ENCODE measurements at regions not wholly inside any gene's neighbourhood (a gene's known extent, or its start where the extent isn't known, plus 50 kb on each side); places are given as distances from the start of the nearest gene placed in this dataset.

DNA sequence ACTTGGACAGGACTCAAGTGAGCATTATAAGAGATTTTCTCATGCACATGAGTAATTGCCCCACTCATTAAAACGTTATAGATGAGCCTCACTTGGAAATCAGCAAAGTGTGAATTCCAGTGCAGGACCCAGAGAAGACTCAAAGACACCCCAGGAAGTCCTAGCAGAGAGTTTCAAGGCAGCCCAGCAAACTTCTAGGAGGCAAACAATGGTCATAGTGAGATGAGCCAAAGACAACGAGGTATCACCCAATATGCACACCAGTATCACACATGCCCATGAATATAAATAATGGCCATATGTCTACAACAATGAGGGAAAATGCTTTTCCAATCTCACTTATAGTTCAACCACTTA lies 245.9 kb downstream of the ACTL7B start:
- H3K9me3 ChIP-seq (ENCODE audit: control insufficient read depth, insufficient read depth, low read length), result no peaks in the 10 kb centered on the region
- no peak for DNase-seq (ENCODE audit: low read depth in 4 of 6, low spot score in 6 of 6)
- no peaks in the 10 kb centered on the region for H3K4me1 ChIP-seq (ENCODE audit: control insufficient read depth, insufficient read depth, low read length)
- H3K36me3 ChIP-seq (ENCODE audit: control insufficient read depth, insufficient read depth, low read length), result no peaks in the 10 kb centered on the region
- no peak overlapping the region for H3K27ac ChIP-seq (ENCODE audit: low read depth, low read length)
- WGBS (ENCODE audit: insufficient coverage), result no CpG with 5 or more reads among the region's 2 CpGs
- no peaks in the 10 kb centered on the region for H3K27me3 ChIP-seq (ENCODE audit: control insufficient read depth, insufficient read depth, low read length)
- H3K4me3 ChIP-seq (ENCODE audit: low read depth, low read length), result no peak overlapping the region

DNA sequence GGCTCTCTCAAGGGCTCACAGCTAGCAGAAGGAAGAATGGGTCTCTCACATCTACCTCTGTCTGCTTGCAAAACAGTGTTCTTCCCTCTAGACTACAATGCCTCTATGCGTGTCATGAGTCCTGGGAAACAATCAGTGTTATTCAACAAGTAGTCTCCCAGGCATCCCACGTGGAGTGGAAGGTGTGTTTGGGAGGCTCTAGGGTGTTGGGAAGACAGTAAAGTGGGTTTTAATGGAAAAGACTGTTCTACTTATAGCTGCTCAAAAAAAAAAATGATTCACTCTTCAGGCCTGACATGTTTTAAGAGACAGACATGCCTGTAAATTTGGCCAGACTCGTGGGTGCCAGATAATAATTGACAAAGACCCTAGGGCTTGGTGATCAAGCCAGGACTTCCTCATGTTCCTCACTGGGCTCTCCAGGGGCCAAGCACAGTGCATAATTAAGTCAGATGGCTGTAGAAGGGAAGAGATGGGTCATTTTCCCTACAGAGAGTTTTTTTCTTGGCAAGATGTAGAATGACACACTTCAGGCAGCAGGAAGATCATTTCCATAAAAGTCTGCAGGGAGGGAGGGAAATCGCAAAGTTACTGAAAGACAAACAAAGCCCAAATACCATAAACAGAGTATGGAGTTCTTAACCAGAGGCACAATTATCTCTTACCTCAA lies 246.4 kb downstream of the ACTL7B start:
- peak in 1 of 6 donors; percentile 3 for DNase-seq (ENCODE audit: low read depth in 4 of 6, low spot score in 6 of 6)
- Histone ChIP-seq H3K27ac (ENCODE audit: low read depth, low read length) (no peak overlapping the region), H3K27me3 (ENCODE audit: control insufficient read depth, insufficient read depth, low read length) (no peaks in the 10 kb centered on the region), H3K4me1 (ENCODE audit: control insufficient read depth, insufficient read depth, low read length) (no peaks in the 10 kb centered on the region), H3K9me3 (ENCODE audit: control insufficient read depth, insufficient read depth, low read length) (no peaks in the 10 kb centered on the region), H3K4me3 (ENCODE audit: low read depth, low read length) (no peak overlapping the region), H3K36me3 (ENCODE audit: control insufficient read depth, insufficient read depth, low read length) (no peaks in the 10 kb centered on the region)
- WGBS (ENCODE audit: insufficient coverage), result 45% methylated on average over 1 of the region's 4 CpGs

DNA sequence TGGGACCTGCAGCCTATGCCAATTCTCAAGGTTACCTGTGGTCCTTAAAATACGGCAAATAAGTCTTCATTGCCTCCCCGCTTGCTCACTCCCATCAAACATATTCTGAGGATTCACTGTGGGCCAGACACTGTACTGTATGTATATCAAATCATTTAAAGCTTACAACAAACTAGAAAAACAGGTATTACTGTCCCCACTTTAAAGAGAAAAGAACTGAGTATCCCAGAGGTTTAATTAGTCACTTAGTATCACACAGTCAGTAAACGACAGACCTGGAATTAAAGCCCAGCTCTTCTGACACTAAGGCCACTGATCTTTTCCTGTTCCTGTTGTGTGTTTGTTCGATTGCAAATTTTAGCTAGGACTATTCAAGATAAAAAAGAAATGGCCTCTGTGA lies 248.2 kb downstream of the ACTL7B start:
- no peaks in the 10 kb centered on the region for H3K36me3 ChIP-seq (ENCODE audit: control insufficient read depth, insufficient read depth, low read length)
- no peaks in the 10 kb centered on the region for H3K4me1 ChIP-seq (ENCODE audit: control insufficient read depth, insufficient read depth, low read length)
- H3K9me3 ChIP-seq (ENCODE audit: control insufficient read depth, insufficient read depth, low read length), result no peaks in the 10 kb centered on the region
- H3K27me3 ChIP-seq (ENCODE audit: control insufficient read depth, insufficient read depth, low read length), result no peaks in the 10 kb centered on the region
- DNase-seq (ENCODE audit: low read depth in 4 of 6, low spot score in 6 of 6), result no peak
- WGBS (ENCODE audit: insufficient coverage), result no CpG with 5 or more reads among the region's 4 CpGs
- no peak overlapping the region for H3K27ac ChIP-seq (ENCODE audit: low read depth, low read length)
- no peak overlapping the region for H3K4me3 ChIP-seq (ENCODE audit: low read depth, low read length)

DNA sequence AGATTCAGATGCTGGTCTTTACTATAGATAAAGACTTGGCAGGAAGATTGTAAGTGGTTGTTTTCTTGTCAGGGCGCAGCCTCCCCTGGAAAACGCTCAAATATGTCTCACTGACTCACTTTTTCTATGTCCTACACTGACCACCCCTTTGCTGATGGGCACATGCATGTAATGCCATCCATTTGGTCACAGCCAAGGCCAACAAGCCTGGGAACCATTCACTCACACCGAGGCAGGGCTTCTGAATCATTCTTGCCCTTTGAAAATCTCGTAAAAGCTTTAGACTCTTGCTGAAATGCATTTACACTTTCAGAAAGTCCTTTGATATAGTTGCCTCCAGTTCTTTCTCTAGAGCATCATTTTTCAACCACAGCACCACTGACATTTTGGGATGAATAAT lies 249.4 kb downstream of the ACTL7B start:
- no peak overlapping the region for H3K27ac ChIP-seq (ENCODE audit: low read depth, low read length)
- H3K27me3 ChIP-seq (ENCODE audit: control insufficient read depth, insufficient read depth, low read length), result no peaks in the 10 kb centered on the region
- no peaks in the 10 kb centered on the region for H3K9me3 ChIP-seq (ENCODE audit: control insufficient read depth, insufficient read depth, low read length)
- no peak for DNase-seq (ENCODE audit: low read depth in 4 of 6, low spot score in 6 of 6)
- WGBS (ENCODE audit: insufficient coverage), result no CpG with 5 or more reads among the region's 4 CpGs
- H3K36me3 ChIP-seq (ENCODE audit: control insufficient read depth, insufficient read depth, low read length), result no peaks in the 10 kb centered on the region
- no peaks in the 10 kb centered on the region for H3K4me1 ChIP-seq (ENCODE audit: control insufficient read depth, insufficient read depth, low read length)
- no peak overlapping the region for H3K4me3 ChIP-seq (ENCODE audit: low read depth, low read length)

DNA sequence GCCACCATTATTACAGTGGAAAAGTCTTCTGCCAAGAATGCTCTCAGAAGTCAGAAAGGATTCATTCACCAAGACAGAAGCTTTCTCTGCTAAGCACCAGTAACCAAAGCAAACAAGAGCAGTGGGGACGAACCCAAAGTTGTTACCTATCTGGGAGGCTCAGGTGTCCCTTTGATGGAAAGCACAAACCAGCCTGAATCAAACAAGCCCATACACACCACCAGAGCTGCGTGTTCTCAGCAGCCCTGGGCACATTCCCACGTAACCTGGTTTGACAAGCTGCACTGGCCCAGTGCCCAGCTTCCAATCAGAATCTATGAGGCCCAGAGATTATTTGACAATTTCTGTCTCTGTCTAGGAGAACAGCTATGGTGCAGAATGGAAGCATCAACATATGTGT lies 252.6 kb downstream of the ACTL7B start:
- DNase-seq (ENCODE audit: low read depth in 4 of 6, low spot score in 6 of 6), result peak in 2 of 6 donors; percentile 22 to 29
- H3K4me1 ChIP-seq (ENCODE audit: control insufficient read depth, insufficient read depth, low read length), result no peaks in the 10 kb centered on the region
- no peaks in the 10 kb centered on the region for H3K9me3 ChIP-seq (ENCODE audit: control insufficient read depth, insufficient read depth, low read length)
- no peaks in the 10 kb centered on the region for H3K27me3 ChIP-seq (ENCODE audit: control insufficient read depth, insufficient read depth, low read length)
- no peak overlapping the region for H3K4me3 ChIP-seq (ENCODE audit: low read depth, low read length)
- H3K27ac ChIP-seq (ENCODE audit: low read depth, low read length), result no peak overlapping the region
- H3K36me3 ChIP-seq (ENCODE audit: control insufficient read depth, insufficient read depth, low read length), result no peaks in the 10 kb centered on the region
- 48% methylated on average over 3 of the region's 3 CpGs for WGBS (ENCODE audit: insufficient coverage)

DNA sequence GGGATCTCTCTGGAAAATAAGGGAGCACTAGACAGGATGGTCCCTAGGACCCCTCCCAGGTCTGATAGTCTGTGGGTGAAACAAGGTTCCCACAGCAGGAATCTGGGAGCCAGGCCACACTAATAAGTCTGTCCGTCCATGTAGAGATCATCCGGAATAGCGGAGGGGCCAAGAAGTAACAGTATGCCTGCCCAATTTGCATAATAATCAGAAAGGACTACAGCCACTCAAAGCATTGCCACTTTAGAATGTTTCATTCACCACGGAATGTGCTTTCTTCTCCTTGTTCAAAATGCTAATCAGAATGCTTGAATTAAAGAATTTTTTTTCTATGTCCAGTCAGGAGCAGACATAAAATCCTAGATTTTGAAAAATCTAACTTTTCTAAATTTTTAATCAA lies 254.9 kb downstream of the ACTL7B start:
- DNase-seq (ENCODE audit: low read depth in 4 of 6, low spot score in 6 of 6), result no peak

DNA sequence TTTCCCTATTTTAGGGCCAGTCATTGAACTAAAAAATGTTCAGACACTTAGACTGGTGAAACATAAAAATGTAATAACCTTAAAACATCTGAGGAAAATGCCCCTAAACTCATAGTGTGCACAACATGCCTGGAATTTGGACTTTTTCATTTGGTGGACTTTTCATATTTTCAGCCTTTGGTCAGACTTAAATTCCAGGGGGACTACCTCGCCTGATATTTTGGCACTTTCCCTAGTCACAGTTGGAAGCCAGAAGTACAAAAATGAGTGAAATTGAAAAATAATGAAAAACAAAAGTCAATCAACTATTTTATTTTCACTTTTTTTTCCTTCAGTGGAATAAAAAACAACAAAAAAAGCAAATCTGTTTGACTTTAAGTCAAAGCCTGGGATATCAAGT lies 256.2 kb downstream of the ACTL7B start:
- Histone ChIP-seq H3K4me3 (ENCODE audit: low read depth, low read length) (no peak overlapping the region), H3K27ac (ENCODE audit: low read depth, low read length) (no peak overlapping the region), H3K36me3 (ENCODE audit: control insufficient read depth, insufficient read depth, low read length) (no peaks in the 10 kb centered on the region), H3K4me1 (ENCODE audit: control insufficient read depth, insufficient read depth, low read length) (no peaks in the 10 kb centered on the region), H3K27me3 (ENCODE audit: control insufficient read depth, insufficient read depth, low read length) (no peaks in the 10 kb centered on the region), H3K9me3 (ENCODE audit: control insufficient read depth, insufficient read depth, low read length) (no peaks in the 10 kb centered on the region)
- no CpG with 5 or more reads among the region's 1 CpG for WGBS (ENCODE audit: insufficient coverage)
- no peak for DNase-seq (ENCODE audit: low read depth in 4 of 6, low spot score in 6 of 6)

More for the DNA sequence above, 254.9 kb downstream of the ACTL7B start:
- Histone ChIP-seq H3K9me3 (ENCODE audit: control insufficient read depth, insufficient read depth, low read length) (no peaks in the 10 kb centered on the region), H3K4me1 (ENCODE audit: control insufficient read depth, insufficient read depth, low read length) (no peaks in the 10 kb centered on the region), H3K27ac (ENCODE audit: low read depth, low read length) (no peak overlapping the region), H3K36me3 (ENCODE audit: control insufficient read depth, insufficient read depth, low read length) (no peaks in the 10 kb centered on the region), H3K27me3 (ENCODE audit: control insufficient read depth, insufficient read depth, low read length) (no peaks in the 10 kb centered on the region), H3K4me3 (ENCODE audit: low read depth, low read length) (no peak overlapping the region)
- WGBS (ENCODE audit: insufficient coverage), result 37% methylated on average over 3 of the region's 4 CpGs

DNA sequence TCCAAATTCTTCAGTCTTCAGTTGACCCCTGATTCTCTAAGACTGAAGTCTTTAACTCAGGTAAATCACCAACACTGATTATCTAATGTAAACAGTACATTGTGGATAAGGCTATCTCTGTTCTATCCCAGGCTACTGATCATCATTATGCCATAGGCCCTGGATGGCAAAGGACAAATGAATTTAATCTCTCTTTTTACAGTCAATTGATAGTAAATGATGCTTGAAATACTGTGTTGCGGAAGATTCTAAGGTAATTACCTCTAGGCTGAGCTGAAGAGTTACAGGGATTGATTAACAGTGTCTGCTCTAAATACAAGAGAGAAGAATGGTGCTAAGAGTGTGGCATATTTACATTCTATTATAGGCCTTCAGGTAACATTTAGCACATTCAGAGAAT lies 264.7 kb downstream of the ACTL7B start:
- no peak overlapping the region for H3K27ac ChIP-seq (ENCODE audit: low read depth, low read length)
- no CpG with 5 or more reads among the region's 1 CpG for WGBS (ENCODE audit: insufficient coverage)
- DNase-seq (ENCODE audit: low read depth in 4 of 6, low spot score in 6 of 6), result peak in 1 of 6 donors; percentile 59
- H3K27me3 ChIP-seq (ENCODE audit: control insufficient read depth, insufficient read depth, low read length), result no peaks in the 10 kb centered on the region
- no peaks in the 10 kb centered on the region for H3K9me3 ChIP-seq (ENCODE audit: control insufficient read depth, insufficient read depth, low read length)
- H3K4me3 ChIP-seq (ENCODE audit: low read depth, low read length), result no peak overlapping the region
- no peaks in the 10 kb centered on the region for H3K36me3 ChIP-seq (ENCODE audit: control insufficient read depth, insufficient read depth, low read length)
- no peaks in the 10 kb centered on the region for H3K4me1 ChIP-seq (ENCODE audit: control insufficient read depth, insufficient read depth, low read length)

DNA sequence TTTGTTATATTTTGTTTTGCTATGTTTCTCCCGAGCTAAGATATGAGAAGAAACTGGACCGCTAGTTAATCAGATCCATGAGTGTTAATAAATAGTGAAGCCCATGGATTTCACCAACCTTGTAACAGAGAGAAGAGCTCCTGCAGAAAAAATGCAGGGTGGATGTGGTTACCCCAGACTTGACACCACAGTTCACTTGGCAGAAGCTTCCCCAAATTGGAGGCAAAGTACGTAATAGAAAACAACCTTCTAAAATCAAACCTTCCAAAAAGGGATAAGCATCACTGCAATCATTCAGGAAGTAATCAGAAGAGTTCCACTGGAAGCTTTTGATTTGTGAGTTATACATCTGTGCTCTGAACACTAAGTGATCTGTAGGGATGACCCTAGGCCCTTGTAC lies 267.5 kb downstream of the ACTL7B start:
- H3K9me3 ChIP-seq (ENCODE audit: control insufficient read depth, insufficient read depth, low read length), result no peaks in the 10 kb centered on the region
- H3K27me3 ChIP-seq (ENCODE audit: control insufficient read depth, insufficient read depth, low read length), result no peaks in the 10 kb centered on the region
- no peaks in the 10 kb centered on the region for H3K36me3 ChIP-seq (ENCODE audit: control insufficient read depth, insufficient read depth, low read length)
- H3K4me3 ChIP-seq (ENCODE audit: low read depth, low read length), result no peak overlapping the region
- DNase-seq (ENCODE audit: low read depth in 4 of 6, low spot score in 6 of 6), result no peak
- no CpG with 5 or more reads among the region's 3 CpGs for WGBS (ENCODE audit: insufficient coverage)
- no peak overlapping the region for H3K27ac ChIP-seq (ENCODE audit: low read depth, low read length)
- no peaks in the 10 kb centered on the region for H3K4me1 ChIP-seq (ENCODE audit: control insufficient read depth, insufficient read depth, low read length)

DNA sequence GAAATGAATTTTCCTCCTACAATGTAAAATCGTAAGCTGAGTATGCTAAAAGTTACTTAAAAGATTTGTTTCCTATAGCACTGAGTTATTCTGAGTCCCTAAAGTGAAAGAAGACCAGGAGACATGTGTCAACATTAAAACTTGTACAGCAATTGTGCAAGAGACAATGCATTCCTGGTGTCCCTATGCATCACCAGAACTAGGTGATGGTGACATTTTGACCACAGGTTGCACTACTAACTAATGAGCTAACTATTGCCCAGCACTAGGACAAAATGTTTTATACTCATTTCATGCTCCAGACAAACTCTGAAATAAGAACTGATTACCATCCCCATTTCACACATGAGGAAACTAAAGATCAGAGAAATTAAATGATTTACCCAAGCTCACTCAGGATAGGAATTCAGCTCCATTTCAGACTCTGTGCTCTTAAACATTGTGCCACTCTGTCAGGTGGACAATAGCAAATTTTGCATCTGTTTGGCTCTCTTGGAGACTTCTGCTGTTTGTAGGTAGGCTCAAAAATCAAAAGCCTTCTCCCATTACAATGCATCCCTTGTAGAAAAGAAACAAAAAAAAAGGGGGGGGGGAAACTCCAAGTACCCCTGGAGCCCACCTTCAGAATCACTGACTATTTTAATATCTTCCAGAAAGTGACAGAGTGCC lies 269.2 kb downstream of the ACTL7B start:
- H3K36me3 ChIP-seq (ENCODE audit: control insufficient read depth, insufficient read depth, low read length), result no peaks in the 10 kb centered on the region
- H3K4me1 ChIP-seq (ENCODE audit: control insufficient read depth, insufficient read depth, low read length), result no peaks in the 10 kb centered on the region
- no peak overlapping the region for H3K27ac ChIP-seq (ENCODE audit: low read depth, low read length)
- H3K4me3 ChIP-seq (ENCODE audit: low read depth, low read length), result no peak overlapping the region
- H3K9me3 ChIP-seq (ENCODE audit: control insufficient read depth, insufficient read depth, low read length), result no peaks in the 10 kb centered on the region
- no peaks in the 10 kb centered on the region for H3K27me3 ChIP-seq (ENCODE audit: control insufficient read depth, insufficient read depth, low read length)
- no CpG with 5 or more reads among the region's 1 CpG for WGBS (ENCODE audit: insufficient coverage)
- DNase-seq (ENCODE audit: low read depth in 4 of 6, low spot score in 6 of 6), result no peak
